Epithelial cell of proximal tubule (primary cell): ENCODE measurements at regions not wholly inside any gene's neighbourhood (a gene's known extent, or its start where the extent isn't known, plus 50 kb on each side); places are given as distances from the start of the nearest gene placed in this dataset.

ENCODE experiments used
- DNase-seq: peaks from one replicate; pipeline ENCODE4 v3.0.0-alpha.2; 2011; ENCODE audit warnings: low read depth
- H3K4me3 ChIP-seq: 2 replicates; pipeline ENCODE4 v1.5.1; 2011; ENCODE audit warnings: low read depth, mild to moderate bottlenecking, low read length
- CTCF ChIP-seq: conservative IDR thresholded peaks from 2 replicates; pipeline ENCODE4 v1.5.1; 2012; ENCODE audit warnings: low read depth, mild to moderate bottlenecking, low read length

DNA sequence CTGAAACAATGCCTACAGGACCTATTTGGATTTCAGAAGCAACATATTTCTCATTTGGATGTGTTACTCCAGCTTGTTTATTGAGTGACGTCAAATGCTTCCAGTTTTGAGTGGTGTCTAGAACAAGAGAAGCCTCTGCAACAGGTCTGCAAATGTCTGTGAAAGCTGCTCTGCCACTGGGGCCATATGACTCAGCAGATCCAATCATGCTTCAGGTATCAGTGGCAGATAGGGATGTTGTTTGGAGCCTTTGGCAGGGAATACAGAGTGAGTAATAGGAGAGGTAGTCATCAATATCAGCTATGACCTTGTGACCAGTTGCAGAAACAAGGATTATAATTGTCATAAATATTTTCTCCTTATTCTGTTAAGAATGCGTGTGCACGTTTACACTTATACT, 141.1 kb upstream of the ZXDA start:
- H3K4me3 ChIP-seq = no peak overlapping the region
- DNase-seq = no peak
- no peak for TF ChIP-seq CTCF

DNA sequence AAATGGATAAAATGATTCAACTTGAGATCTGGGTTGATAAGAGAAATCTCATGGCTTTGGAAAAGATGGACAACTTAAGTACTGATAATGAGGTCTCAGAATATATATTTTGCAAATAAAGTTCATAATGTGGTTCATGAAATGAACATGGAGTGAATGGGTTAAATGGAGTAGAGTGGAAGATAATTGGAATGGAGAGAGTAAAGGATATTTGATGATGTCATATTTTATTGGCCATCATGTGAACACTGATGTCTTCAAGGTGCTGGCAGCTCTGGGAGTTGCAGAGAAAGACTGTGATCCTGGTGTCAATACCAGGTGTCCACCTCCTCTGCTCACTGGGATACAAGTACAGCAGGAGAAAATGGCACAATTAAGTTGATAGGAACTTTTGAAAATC, 133.9 kb upstream of the ZXDA start:
- no peak for DNase-seq
- no peak overlapping the region for H3K4me3 ChIP-seq
- no peak for TF ChIP-seq CTCF

DNA sequence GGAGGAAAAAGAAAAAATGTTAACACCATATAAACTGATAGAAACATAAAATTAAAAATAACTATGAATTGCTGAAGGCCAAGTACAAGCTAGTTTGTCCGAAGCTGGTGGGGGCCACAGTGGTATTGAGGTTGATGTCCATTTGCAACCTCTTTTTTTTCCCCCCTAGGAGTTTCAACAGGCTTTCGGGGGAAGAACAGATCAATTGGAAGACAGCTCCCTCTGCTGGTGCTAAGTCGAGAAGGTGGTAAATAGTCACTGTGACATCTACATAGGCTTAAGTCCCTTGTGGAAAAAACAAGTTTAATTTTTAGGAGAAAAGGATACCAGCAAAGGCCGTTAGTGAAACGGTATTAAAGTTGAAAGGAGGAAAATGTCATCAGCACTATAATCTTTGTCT, 115.7 kb upstream of the ZXDA start:
- TF ChIP-seq CTCF = peak; percentile 55
- H3K4me3 ChIP-seq = no peak overlapping the region
- DNase-seq = no peak

GRCh38 chrX:57985951-57986350, 75.7 kb upstream of the ZXDA start:
- DNase-seq = no peak
- no peak for TF ChIP-seq CTCF
- no peak overlapping the region for H3K4me3 ChIP-seq

DNA sequence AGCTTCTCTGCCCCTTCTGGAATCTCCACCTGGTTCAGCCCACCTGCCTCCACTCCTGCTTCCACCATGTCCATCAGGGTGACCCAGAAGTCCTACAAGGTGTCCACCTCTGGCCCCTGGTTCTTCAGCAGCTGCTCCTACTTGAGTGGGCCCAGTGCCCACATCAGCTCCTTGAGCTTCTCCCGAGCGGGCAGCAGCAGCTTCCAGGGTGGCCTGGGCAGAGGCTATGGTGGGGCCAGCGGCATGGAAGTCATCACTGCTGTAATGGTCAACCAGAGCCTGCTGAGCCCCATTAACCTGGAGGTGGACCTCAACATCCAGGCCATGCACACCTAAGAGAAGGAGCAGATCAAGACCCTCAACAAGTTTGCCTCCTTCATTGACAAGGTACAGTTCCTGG, 74.4 kb upstream of the ZXDA start:
- H3K4me3 ChIP-seq = no peak overlapping the region
- TF ChIP-seq CTCF = no peak
- DNase-seq = no peak

DNA sequence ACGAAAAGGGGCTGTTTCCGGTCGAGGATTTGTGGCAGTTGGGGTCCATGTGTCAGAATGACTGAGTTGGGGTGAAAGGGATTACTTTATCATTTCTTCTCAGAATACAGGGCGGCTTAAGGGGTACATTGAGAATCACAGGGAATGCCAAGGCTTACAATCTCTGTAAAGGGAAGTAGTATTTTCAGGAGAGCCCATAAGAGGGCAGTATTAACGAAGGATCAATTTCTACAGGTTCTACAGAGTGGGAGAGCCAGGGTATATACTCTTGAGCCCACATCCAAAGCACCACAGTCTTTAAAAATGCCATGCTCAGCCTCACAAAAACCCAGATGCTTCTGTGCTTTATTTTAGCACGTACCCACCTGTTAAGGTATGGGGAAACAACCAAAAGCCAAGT, 67.7 kb upstream of the ZXDA start:
- no peak for TF ChIP-seq CTCF
- DNase-seq = no peak
- no peak overlapping the region for H3K4me3 ChIP-seq

DNA sequence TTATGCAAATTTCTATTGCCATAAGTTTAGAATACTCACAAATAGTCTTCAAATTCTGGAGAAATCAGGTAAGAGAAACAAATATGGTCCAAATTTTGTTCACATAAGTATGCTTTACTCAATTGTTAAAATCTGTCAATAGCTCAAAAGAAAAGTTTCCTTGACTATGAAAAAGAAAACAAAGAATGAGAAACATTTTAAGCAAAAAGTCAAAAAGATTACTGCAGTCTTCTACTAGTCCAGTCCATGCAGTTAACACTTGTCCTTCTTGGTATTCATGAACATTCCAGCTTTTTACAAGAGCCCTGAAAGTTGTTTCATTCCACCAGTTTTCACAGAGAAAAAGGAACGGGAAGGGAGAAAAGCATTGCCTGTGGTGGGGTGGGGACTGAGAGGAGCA, 54.7 kb upstream of the ZXDA start:
- no peak for TF ChIP-seq CTCF
- no peak for DNase-seq
- H3K4me3 ChIP-seq = no peak overlapping the region
